Natural killer cell (primary cell): ENCODE measurements at regions not wholly inside any gene's neighbourhood (a gene's known extent, or its start where the extent isn't known, plus 50 kb on each side); places are given as distances from the start of the nearest gene placed in this dataset.

Experiments
- ATAC-seq, 3 donors: fragments of 150-1000 bp in 2 of 3; fragments of 200-7000 bp in 1 of 3; cut with Tn5 transposase; 1 replicate in 1 of 3; 2 replicates in 2 of 3; pipeline ENCODE4 v1.10.0; 2021; ENCODE audit warnings: mild to moderate bottlenecking in 2 of 3, moderate library complexity in 2 of 3
- DNase-seq, 2 donors: peaks; one replicate each; pipeline versions ENCODE4 v3.0.0 to v3.0.0-alpha.2; 2013 to 2021; ENCODE audit warnings: mixed read lengths in 1 of 2
- H3K27ac ChIP-seq: one replicate; pipeline ENCODE4 v1.5.1; 2013; ENCODE audit warnings: mild to moderate bottlenecking, low read length
- H3K27me3 ChIP-seq: one replicate; pipeline ENCODE4 v1.6.1; 2013; ENCODE audit warnings: low read length; ENCODE audit not compliant: control insufficient read depth, insufficient read depth
- H3K36me3 ChIP-seq: one replicate; pipeline ENCODE4 v1.6.1; 2013; ENCODE audit warnings: low read length; ENCODE audit not compliant: control insufficient read depth, insufficient read depth
- H3K4me1 ChIP-seq: one replicate; pipeline ENCODE4 v1.6.1; 2013; ENCODE audit warnings: low read length; ENCODE audit not compliant: control insufficient read depth, insufficient read depth
- H3K4me3 ChIP-seq: one replicate; pipeline ENCODE4 v1.5.1; 2013; ENCODE audit warnings: low read length
- H3K9me3 ChIP-seq: one replicate; pipeline ENCODE4 v1.6.1; 2013; ENCODE audit warnings: low read length; ENCODE audit not compliant: control insufficient read depth, insufficient read depth
- H3K27ac Mint-ChIP-seq, 2 donors: one replicate each; pipeline ENCODE4 v1.8.0; 2022; ENCODE audit warnings: mild to moderate bottlenecking in 2 of 2, mixed read lengths in 2 of 2, moderate library complexity in 1 of 2
- H3K27me3 Mint-ChIP-seq, 2 donors: one replicate each; pipeline ENCODE4 v1.8.0; 2022; ENCODE audit warnings: low read depth in 2 of 2, mixed read lengths in 2 of 2
- H3K36me3 Mint-ChIP-seq: one replicate; pipeline ENCODE4 v1.8.0; 2022; ENCODE audit warnings: mixed read lengths
- H3K4me1 Mint-ChIP-seq, 2 donors: one replicate each; pipeline ENCODE4 v1.8.0; 2022; ENCODE audit warnings: mixed read lengths in 2 of 2
- H3K4me3 Mint-ChIP-seq: one replicate; pipeline ENCODE4 v1.8.0; 2022; ENCODE audit warnings: mild to moderate bottlenecking, moderate library complexity, mixed read lengths
- H3K9me3 Mint-ChIP-seq, 2 donors: one replicate each; pipeline ENCODE4 v1.8.0; 2022; ENCODE audit warnings: mixed read lengths in 2 of 2
- CTCF ChIP-seq: fragments of 200-600 bp; IDR thresholded peaks from one replicate; pipeline ENCODE4 v1.8.0; 2022; ENCODE audit warnings: antibody characterized with exemption
- WGBS: methylation state at CpG from one replicate; pipeline ENCODE4 v1.1.7; 2013; ENCODE audit warnings: missing lambda C conversion rate; ENCODE audit not compliant: insufficient coverage; 5-methylcytosine and 5-hydroxymethylcytosine counted together
- intact Hi-C: fragments of 100-400 bp; cut with micrococcal nuclease; formaldehyde crosslinking; loops from one replicate; pipeline ENCODE4 v1.14.2; 2022

- Histone ChIP-seq H3K9me3 (no peaks in the 10 kb centered on the region), H3K4me1 (no peaks in the 10 kb centered on the region), H3K4me3 (no peak overlapping the region), H3K27me3 (no peaks in the 10 kb centered on the region), H3K27ac (no peak overlapping the region), H3K36me3 (no peaks in the 10 kb centered on the region)
- DNase-seq, result no peak
- no peak for ATAC-seq
- TF ChIP-seq CTCF, result no peak
- Mint-ChIP-seq H3K27ac (no peak overlapping the region), H3K4me3 (no peak overlapping the region), H3K9me3 (peaks cover 9 to 17% of the 10 kb centered on the region in 2 donors), H3K36me3 (peaks cover 7% of the 10 kb centered on the region), H3K27me3 (no peaks in the 10 kb centered on the region), H3K4me1 (no peaks in the 10 kb centered on the region)
- WGBS, result 64% methylated on average over 6 of the region's 6 CpGs
- intact Hi-C loops, result no loop called here
Measured at GRCh38 chr17:12342161-12342560, 321.5 kb downstream of the MAP2K4 start.

GRCh38 chr17:12342609-12343435, 322.1 kb downstream of the MAP2K4 start:
- Mint-ChIP-seq H3K4me1 (no peaks in the 10 kb centered on the region), H3K4me3 (no peak overlapping the region), H3K9me3 (peaks cover 9 to 17% of the 10 kb centered on the region in 2 donors), H3K36me3 (peaks cover 7% of the 10 kb centered on the region), H3K27me3 (no peaks in the 10 kb centered on the region), H3K27ac (no peak overlapping the region)
- DNase-seq (no peak), ATAC-seq (no peak)
- Histone ChIP-seq H3K4me1 (no peaks in the 10 kb centered on the region), H3K36me3 (no peaks in the 10 kb centered on the region), H3K27me3 (no peaks in the 10 kb centered on the region), H3K9me3 (no peaks in the 10 kb centered on the region), H3K4me3 (no peak overlapping the region), H3K27ac (no peak overlapping the region)
- intact Hi-C loops, result no loop called here
- no peak for TF ChIP-seq CTCF
- WGBS, result 66% methylated on average over 6 of the region's 7 CpGs

GRCh38 chr17:12348476-12348875, 317.2 kb upstream of the MYOCD start:
- no peaks in the 10 kb centered on the region for H3K4me1 Mint-ChIP-seq
- peaks cover 7% of the 10 kb centered on the region for H3K36me3 Mint-ChIP-seq
- DNase-seq (no peak), ATAC-seq (no peak)
- 25% methylated on average over 2 of the region's 2 CpGs for WGBS
- TF ChIP-seq CTCF, result no peak
- H3K27ac Mint-ChIP-seq, result no peak overlapping the region
- Histone ChIP-seq H3K4me3 (no peak overlapping the region), H3K36me3 (no peaks in the 10 kb centered on the region), H3K27ac (no peak overlapping the region), H3K27me3 (no peaks in the 10 kb centered on the region), H3K9me3 (peaks cover 6% of the 10 kb centered on the region), H3K4me1 (no peaks in the 10 kb centered on the region)
- H3K9me3 Mint-ChIP-seq, result peaks cover 6 to 17% of the 10 kb centered on the region in 2 donors
- no peaks in the 10 kb centered on the region for H3K27me3 Mint-ChIP-seq
- H3K4me3 Mint-ChIP-seq, result no peak overlapping the region
- intact Hi-C loops, result no loop called here

- Mint-ChIP-seq H3K27me3 (no peaks in the 10 kb centered on the region), H3K36me3 (peaks cover 7% of the 10 kb centered on the region), H3K4me1 (no peaks in the 10 kb centered on the region), H3K4me3 (no peak overlapping the region), H3K27ac (no peak overlapping the region), H3K9me3 (peaks cover 6 to 16% of the 10 kb centered on the region in 2 donors)
- intact Hi-C loops, result no loop called here
- WGBS, result 95% methylated on average over 1 of the region's 1 CpG
- H3K4me3 ChIP-seq, result no peak overlapping the region
- H3K27ac ChIP-seq, result no peak overlapping the region
- DNase-seq (no peak), ATAC-seq (no peak)
- no peak for TF ChIP-seq CTCF
- peaks cover 6% of the 10 kb centered on the region for H3K9me3 ChIP-seq
- no peaks in the 10 kb centered on the region for H3K4me1 ChIP-seq
- no peaks in the 10 kb centered on the region for H3K36me3 ChIP-seq
- H3K27me3 ChIP-seq, result no peaks in the 10 kb centered on the region
Measured at GRCh38 chr17:12349297-12349696, 316.4 kb upstream of the MYOCD start.
